ENCODE measurements at regions not wholly inside any gene's neighbourhood (a gene's known extent, or its start where the extent isn't known, plus 50 kb on each side); places are given as distances from the start of the nearest gene placed in this dataset.

DNA sequence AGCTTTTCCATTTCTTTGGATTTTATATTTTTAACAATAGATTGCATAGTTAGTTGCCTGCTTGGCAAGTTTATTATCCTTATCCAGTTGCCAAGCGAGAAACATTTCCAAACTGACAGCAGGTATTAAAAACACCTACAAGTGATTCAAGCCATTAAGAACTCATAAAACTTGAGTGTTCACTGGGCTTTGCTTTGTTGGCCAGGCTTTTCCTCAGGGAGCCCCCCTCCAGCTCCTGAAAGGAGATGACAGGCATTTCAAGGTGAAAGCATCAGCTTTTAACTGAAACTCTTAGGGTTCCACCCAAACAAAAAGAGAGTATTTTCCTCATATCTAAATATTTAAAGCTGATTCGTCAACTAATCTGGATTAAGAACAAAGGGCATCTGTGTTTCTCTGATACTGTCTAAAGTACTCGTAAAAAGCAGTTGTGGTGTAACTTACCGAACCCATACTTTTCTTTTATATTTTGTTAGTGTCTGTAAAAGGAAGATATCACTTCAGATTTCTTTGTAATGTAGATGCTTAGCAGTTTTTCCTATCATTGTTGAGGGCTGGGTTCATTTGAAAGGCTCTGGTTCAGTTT lies 363.4 kb downstream of the OTOL1 start:
- Histone ChIP-seq H3K4me2 (ENCODE audit: control insufficient read depth, insufficient read depth) (no peak overlapping the region), H3K27me3 (replicated peaks in 1 of 2; ENCODE audit: control insufficient read depth in 2 of 2, insufficient read depth in 2 of 2, low read length in 1 of 2) (no peaks in the 10 kb centered on the region), H4K20me1 (ENCODE audit: control insufficient read depth, insufficient read depth) (no peaks in the 10 kb centered on the region), H3K27ac (ENCODE audit: control insufficient read depth, insufficient read depth) (no peak overlapping the region), H3K79me2 (ENCODE audit: control insufficient read depth, insufficient read depth, low read length) (no peaks in the 10 kb centered on the region), H2AFZ (ENCODE audit: control insufficient read depth, low read depth, low read length) (no peak overlapping the region), H3K9me3 (replicated peaks; ENCODE audit: control insufficient read depth, insufficient read depth, low read length) (no peaks in the 10 kb centered on the region), H3K4me1 (ENCODE audit: control insufficient read depth, insufficient read depth, low read length) (no peaks in the 10 kb centered on the region), H3K9ac (ENCODE audit: control insufficient read depth, insufficient read depth, low read length) (no peak overlapping the region), H3K36me3 (ENCODE audit: control insufficient read depth in 2 of 2, insufficient read depth in 2 of 2, low read length in 1 of 2) (no peaks in the 10 kb centered on the region), H3K4me3 (no peak overlapping the region)
- ChIA-PET SMC1A (ENCODE audit: uncharacterized antibody, unreplicated experiment) (interaction anchor here (1.6 kb wide), 1 partner anchor 137 kb away, joined by 3 read pairs; no protein-coding TSS in a partner anchor), POLR2A (no interaction called here), CTCF (interaction anchor here (0.8 kb wide), 1 partner anchor 10 kb away, joined by 3 read pairs; no protein-coding TSS in a partner anchor), RAD21 (ENCODE audit: unreplicated experiment) (no interaction called here)
- no peak for FAIRE-seq
- no TSS peak for BruUV-seq (replicated peaks)
- 18% methylated on average over 4 of the region's 4 CpGs for WGBS (ENCODE audit: insufficient coverage, insufficient replicate concordance, low lambda C conversion rate, missing lambda C conversion rate)
- intact Hi-C loops (cut with micrococcal nuclease; ENCODE audit: unreplicated experiment) (loop anchor here (10.0 kb wide), 2 partner anchors 1185 to 1635 kb away; no protein-coding TSS in a partner anchor), in situ Hi-C loops (cut with MboI) (loop anchor here (25.0 kb wide), 1 partner anchor 1627 kb away; no protein-coding TSS in a partner anchor)
- DNase-seq (ENCODE audit: low read depth, low spot score) = no peak
- no peak for TF ChIP-seq CREM (IDR thresholded peaks at IDR 0.05; ENCODE audit: low read depth)
- no peak for TF ChIP-seq ASH2L (IDR thresholded peaks at IDR 0.05; ENCODE audit: borderline replicate concordance, low read depth)
- no peak for TF ChIP-seq EED (IDR thresholded peaks at IDR 0.05; ENCODE audit: low read depth)
- TF ChIP-seq RUNX3 (IDR thresholded peaks at IDR 0.05; ENCODE audit: low read length) = no peak
- no peak for TF ChIP-seq NKRF (conservative IDR thresholded peaks at IDR 0.05)
- TF ChIP-seq POLR2AphosphoS5 (IDR thresholded peaks at IDR 0.05; ENCODE audit: low read length) = no peak
- no peak for TF ChIP-seq FOXK2 (IDR thresholded peaks at IDR 0.05)
- no peak for TF ChIP-seq TCF7 (IDR thresholded peaks at IDR 0.05; ENCODE audit: borderline replicate concordance)
- no peak for TF ChIP-seq CHD1 (IDR thresholded peaks at IDR 0.05; ENCODE audit: low read depth, low read length)
- TF ChIP-seq, protein P1, sequence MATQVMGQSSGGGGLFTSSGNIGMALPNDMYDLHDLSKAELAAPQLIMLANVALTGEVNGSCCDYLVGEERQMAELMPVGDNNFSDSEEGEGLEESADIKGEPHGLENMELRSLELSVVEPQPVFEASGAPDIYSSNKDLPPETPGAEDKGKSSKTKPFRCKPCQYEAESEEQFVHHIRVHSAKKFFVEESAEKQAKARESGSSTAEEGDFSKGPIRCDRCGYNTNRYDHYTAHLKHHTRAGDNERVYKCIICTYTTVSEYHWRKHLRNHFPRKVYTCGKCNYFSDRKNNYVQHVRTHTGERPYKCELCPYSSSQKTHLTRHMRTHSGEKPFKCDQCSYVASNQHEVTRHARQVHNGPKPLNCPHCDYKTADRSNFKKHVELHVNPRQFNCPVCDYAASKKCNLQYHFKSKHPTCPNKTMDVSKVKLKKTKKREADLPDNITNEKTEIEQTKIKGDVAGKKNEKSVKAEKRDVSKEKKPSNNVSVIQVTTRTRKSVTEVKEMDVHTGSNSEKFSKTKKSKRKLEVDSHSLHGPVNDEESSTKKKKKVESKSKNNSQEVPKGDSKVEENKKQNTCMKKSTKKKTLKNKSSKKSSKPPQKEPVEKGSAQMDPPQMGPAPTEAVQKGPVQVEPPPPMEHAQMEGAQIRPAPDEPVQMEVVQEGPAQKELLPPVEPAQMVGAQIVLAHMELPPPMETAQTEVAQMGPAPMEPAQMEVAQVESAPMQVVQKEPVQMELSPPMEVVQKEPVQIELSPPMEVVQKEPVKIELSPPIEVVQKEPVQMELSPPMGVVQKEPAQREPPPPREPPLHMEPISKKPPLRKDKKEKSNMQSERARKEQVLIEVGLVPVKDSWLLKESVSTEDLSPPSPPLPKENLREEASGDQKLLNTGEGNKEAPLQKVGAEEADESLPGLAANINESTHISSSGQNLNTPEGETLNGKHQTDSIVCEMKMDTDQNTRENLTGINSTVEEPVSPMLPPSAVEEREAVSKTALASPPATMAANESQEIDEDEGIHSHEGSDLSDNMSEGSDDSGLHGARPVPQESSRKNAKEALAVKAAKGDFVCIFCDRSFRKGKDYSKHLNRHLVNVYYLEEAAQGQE (IDR thresholded peaks at IDR 0.05; ENCODE audit: low read depth, low read length) = no peak
- TF ChIP-seq MYC (IDR thresholded peaks at IDR 0.05; ENCODE audit: insufficient read depth, insufficient read length, insufficient replicate concordance, low read length, severe bottlenecking) = no peak
- no peak for TF ChIP-seq ZBED1 (IDR thresholded peaks at IDR 0.05; ENCODE audit: borderline replicate concordance)
- TF ChIP-seq, protein P2, sequence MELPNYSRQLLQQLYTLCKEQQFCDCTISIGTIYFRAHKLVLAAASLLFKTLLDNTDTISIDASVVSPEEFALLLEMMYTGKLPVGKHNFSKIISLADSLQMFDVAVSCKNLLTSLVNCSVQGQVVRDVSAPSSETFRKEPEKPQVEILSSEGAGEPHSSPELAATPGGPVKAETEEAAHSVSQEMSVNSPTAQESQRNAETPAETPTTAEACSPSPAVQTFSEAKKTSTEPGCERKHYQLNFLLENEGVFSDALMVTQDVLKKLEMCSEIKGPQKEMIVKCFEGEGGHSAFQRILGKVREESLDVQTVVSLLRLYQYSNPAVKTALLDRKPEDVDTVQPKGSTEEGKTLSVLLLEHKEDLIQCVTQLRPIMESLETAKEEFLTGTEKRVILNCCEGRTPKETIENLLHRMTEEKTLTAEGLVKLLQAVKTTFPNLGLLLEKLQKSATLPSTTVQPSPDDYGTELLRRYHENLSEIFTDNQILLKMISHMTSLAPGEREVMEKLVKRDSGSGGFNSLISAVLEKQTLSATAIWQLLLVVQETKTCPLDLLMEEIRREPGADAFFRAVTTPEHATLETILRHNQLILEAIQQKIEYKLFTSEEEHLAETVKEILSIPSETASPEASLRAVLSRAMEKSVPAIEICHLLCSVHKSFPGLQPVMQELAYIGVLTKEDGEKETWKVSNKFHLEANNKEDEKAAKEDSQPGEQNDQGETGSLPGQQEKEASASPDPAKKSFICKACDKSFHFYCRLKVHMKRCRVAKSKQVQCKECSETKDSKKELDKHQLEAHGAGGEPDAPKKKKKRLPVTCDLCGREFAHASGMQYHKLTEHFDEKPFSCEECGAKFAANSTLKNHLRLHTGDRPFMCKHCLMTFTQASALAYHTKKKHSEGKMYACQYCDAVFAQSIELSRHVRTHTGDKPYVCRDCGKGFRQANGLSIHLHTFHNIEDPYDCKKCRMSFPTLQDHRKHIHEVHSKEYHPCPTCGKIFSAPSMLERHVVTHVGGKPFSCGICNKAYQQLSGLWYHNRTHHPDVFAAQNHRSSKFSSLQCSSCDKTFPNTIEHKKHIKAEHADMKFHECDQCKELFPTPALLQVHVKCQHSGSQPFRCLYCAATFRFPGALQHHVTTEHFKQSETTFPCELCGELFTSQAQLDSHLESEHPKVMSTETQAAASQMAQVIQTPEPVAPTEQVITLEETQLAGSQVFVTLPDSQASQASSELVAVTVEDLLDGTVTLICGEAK (IDR thresholded peaks at IDR 0.05; ENCODE audit: borderline replicate concordance) = no peak
- TF ChIP-seq SMAD5 (IDR thresholded peaks at IDR 0.05; ENCODE audit: low read depth) = no peak
- TF ChIP-seq NBN (IDR thresholded peaks at IDR 0.05) = no peak
- ATAC-seq = no peak
